GM13976 (cell line): ENCODE measurements at regions not wholly inside any gene's neighbourhood (a gene's known extent, or its start where the extent isn't known, plus 50 kb on each side); places are given as distances from the start of the nearest gene placed in this dataset.

Source experiments
- DNase-seq: peaks from one replicate; pipeline ENCODE4 v3.0.0; 2012; ENCODE audit warnings: low spot score
- in situ Hi-C: fragments of 300-500 bp; cut with MboI; formaldehyde crosslinking; loops from one replicate; pipeline ENCODE4 v1.12.0; 2022; ENCODE audit warnings: low sequenced_read_pairs, mixed read lengths, inconsistent platforms; ENCODE audit not compliant: unreplicated experiment
- TF ChIP-seq, protein P1 (sequence below): IDR thresholded peaks from 2 replicates; pipeline ENCODE4 v1.5.1; 2012; ENCODE audit warnings: borderline replicate concordance, mild to moderate bottlenecking; ENCODE audit not compliant: insufficient read depth; ENCODE audit errors: extremely low read depth, missing control alignments, control extremely low read depth

DNA sequence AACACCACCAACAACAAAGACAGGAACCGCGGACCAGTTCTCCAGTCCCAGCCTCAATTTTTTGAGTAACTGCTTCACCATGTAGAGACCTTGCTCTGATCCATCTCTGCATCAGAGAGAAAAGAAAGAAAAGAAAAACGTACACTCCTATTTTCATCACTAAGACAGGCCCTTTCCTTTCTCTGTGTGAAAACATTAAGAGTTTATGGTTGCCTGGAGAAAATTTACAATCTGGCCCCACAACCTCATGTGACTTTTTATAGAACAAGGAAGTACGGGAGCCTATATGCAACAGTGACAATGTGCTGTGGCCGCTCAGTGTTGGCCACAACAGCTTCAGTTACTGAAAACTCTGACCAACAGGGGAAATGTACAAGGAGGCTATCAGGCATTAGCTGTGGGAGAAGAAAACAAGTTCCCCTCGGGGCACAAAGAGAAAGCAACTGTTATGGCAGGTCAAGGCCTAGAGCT lies 272.9 kb upstream of the PTGER4 start:
- TF ChIP-seq, protein P1, sequence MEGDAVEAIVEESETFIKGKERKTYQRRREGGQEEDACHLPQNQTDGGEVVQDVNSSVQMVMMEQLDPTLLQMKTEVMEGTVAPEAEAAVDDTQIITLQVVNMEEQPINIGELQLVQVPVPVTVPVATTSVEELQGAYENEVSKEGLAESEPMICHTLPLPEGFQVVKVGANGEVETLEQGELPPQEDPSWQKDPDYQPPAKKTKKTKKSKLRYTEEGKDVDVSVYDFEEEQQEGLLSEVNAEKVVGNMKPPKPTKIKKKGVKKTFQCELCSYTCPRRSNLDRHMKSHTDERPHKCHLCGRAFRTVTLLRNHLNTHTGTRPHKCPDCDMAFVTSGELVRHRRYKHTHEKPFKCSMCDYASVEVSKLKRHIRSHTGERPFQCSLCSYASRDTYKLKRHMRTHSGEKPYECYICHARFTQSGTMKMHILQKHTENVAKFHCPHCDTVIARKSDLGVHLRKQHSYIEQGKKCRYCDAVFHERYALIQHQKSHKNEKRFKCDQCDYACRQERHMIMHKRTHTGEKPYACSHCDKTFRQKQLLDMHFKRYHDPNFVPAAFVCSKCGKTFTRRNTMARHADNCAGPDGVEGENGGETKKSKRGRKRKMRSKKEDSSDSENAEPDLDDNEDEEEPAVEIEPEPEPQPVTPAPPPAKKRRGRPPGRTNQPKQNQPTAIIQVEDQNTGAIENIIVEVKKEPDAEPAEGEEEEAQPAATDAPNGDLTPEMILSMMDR: no peak
- in situ Hi-C loops: no loop called here
- DNase-seq: no peak

DNA sequence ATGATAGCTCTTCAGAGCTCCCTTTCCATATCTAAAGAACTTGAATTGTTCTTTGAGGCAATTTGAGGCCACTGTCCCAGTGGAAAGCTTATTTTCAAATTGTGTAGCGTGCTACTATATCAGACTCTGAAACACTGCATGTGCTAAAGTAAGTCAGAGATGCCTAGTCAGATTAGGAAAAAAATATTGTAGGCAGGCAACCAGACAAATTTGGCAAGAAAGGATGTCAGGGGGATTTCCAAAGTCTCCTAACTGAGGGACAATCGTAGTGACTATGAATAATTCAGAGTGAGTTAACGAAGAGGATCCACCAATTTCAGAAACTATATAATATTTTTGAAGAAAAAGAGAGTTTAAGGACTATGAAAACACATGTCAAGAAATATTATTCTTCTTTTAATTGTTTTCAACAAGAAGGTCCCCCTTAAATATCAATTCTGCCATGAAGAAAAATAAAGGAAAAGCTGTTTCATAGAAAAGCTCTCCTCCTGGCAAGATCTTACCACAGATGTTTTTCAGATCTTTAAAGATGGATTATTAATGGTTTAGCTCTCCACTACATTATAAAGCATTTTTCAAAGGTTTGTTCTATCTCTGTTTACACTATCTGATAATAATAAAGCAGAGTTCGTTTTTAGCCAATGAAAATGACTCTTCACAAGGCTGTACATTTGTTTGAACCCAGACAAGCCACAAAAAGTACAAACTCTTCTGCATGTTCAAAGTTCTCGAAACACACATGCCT lies 273.5 kb upstream of the PTGER4 start:
- no peak for DNase-seq
- TF ChIP-seq, protein P1: no peak
- in situ Hi-C loops: no loop called here

DNA sequence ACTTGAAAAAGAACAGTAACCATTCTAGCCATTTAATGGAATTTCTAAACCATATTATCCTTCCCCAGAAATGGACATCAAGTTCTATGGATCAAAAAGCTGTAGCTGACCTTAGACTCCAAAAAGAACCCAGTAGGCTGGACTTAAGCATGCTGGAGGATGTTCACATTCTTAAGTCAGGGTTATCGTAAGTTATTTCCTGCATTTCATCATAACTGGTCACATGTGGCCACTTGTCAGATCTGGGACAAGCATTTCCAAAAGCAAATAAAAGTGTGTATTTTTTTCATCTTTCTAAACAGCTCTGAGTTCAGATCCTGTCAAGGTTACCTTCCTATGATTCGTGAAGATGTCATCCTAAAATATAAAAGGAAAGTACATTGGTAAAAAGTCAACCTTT lies 274.5 kb upstream of the PTGER4 start:
- TF ChIP-seq, protein P1: no peak
- in situ Hi-C loops: no loop called here
- DNase-seq: no peak

DNA sequence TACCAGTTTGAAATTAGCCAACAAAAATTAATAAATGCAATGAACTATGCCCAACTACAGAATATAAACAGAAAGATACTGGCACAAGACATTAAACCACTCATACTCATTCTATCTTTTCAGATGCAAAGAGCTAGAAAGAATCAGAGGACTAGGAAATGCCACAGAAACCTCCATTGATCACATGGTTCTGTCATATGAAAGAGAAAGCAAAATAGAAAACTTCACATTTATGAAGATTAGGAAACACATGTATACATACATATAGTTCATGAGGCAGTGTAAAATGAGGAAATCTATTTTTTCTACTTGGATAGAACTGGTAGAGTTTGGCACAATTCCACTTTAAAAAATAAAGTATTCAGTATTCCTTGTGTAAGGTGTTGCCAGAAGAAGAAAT lies 275.1 kb upstream of the PTGER4 start:
- in situ Hi-C loops: no loop called here
- no peak for DNase-seq
- TF ChIP-seq, protein P1: no peak

DNA sequence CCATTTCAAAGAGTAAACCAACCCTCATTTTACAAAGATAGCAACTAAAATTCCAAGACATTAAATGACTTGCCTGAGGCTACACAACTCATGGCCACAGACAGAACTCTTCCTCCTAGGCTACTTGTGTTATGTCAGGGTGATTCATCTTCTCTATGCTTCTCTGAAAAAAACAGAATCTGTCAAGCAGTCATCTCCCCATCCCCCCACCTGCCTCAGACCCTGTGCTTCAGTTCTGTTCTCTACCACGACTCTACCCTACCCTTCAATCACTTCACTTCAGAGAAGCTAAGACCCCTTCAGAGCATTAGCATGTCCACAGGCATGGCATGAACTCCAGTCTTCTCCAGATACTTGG lies 277.7 kb upstream of the PTGER4 start:
- TF ChIP-seq, protein P1: no peak
- no peak for DNase-seq
- in situ Hi-C loops: no loop called here

DNA sequence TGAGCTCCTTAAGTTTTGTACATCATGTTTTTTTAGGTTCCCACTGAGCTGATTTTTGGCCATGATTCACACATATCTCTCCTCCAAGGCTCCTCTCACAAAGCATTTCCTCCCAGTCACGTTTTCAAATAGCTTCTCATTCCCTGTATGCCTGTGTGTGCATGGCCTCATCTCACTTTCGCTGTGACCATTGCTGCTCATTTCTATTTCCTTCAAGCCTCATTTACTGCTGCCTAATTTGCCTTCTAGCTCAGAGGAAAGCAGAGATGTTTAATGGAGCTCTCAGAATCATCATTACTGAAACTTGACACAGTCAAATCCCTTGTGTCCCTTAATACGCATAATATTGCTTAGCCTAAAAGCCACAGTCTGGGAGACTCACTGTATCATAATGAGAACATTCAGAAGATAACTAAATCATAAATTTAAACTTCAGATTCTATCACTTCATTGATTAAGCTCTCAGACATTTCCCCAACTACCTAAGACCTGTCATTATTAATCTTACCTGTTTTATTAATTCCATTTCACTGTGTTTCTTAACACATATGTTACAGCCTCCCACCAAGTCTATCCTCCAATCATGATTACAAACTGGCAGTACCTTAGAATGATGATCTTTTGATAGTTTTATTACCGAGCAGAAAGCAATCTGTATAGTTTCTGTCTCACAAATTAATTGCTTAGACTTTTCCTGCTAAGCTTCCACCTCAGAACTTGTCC lies 278.3 kb upstream of the PTGER4 start:
- no peak for DNase-seq
- TF ChIP-seq, protein P1: no peak
- in situ Hi-C loops: no loop called here

DNA sequence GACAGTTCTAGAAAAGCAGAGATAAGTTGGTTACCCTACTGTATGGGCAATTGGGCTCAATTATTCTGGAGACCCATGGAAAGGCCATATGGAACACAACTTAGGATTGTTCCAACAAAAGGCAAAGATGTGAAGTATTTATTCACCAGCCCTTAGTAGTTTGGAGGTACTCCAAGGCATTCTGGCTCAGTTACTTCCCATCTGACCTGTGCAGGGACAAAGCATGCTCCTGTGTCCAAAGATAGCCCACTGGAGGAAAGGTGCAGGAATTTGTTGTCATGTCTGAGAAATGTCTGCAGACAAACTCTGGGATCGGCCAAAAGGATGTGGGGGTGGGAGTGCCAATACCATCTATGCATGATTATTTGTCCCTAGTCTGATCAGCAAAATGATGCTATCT lies 279.5 kb upstream of the PTGER4 start:
- TF ChIP-seq, protein P1: no peak
- no peak for DNase-seq
- in situ Hi-C loops: no loop called here
